Panc1 (cell line): ENCODE measurements at regions not wholly inside any gene's neighbourhood (a gene's known extent, or its start where the extent isn't known, plus 50 kb on each side); places are given as distances from the start of the nearest gene placed in this dataset.

Experiments used
- ATAC-seq: fragments of 200-7000 bp; cut with Tn5 transposase; 2 replicates; pipeline ENCODE4 v1.9.1; 2020; ENCODE audit warnings: mild to moderate bottlenecking, moderate library complexity
- BruUV-seq: library from RNA; stranded (reverse); fragments of 400-500 nt; replicated peaks from 2 replicates; lab custom pipeline; 2021; lab: Mats Ljungman, UMichigan
- CTCF ChIA-PET: fragments of 300-600 bp; sonication (Branson Sonifier 250); formaldehyde crosslinking; loops from one replicate; lab custom pipeline; 2022; ENCODE audit warnings: antibody characterized with exemption; lab: Charles Lee
- POLR2A ChIA-PET: fragments of 300-600 bp; sonication (Branson Sonifier 250); formaldehyde crosslinking; loops from one replicate; lab custom pipeline; 2022; ENCODE audit warnings: antibody characterized with exemption; lab: Charles Lee
- DNase-seq: peaks from one replicate; pipeline ENCODE4 v3.0.0-alpha.2; 2010; ENCODE audit warnings: low read depth, low spot score
- H3K27ac ChIP-seq: 2 replicates; pipeline ENCODE4 v1.5.1; 2011; ENCODE audit warnings: mild to moderate bottlenecking, low read length, inconsistent platforms
- H3K27me3 ChIP-seq: fragments of 200-500 bp; sonication (Bioruptor generic); 2 replicates; pipeline ENCODE4 v1.6.0; 2014; ENCODE audit warnings: low read length, inconsistent platforms; ENCODE audit not compliant: control insufficient read depth, insufficient read depth
- H3K36me3 ChIP-seq: fragments of 200-500 bp; sonication (Bioruptor generic); 2 replicates; pipeline ENCODE4 v1.5.1; 2014; ENCODE audit warnings: inconsistent platforms, mild to moderate bottlenecking, low read length, moderate library complexity; ENCODE audit not compliant: control insufficient read depth, insufficient read depth
- H3K4me1 ChIP-seq: 2 replicates; pipeline ENCODE4 v1.5.1; 2011; ENCODE audit warnings: inconsistent platforms, mild to moderate bottlenecking, low read length, moderate library complexity; ENCODE audit not compliant: control insufficient read depth, insufficient read depth
- H3K4me3 ChIP-seq, 2 experiments: 2 replicates each; pipeline ENCODE4 v1.5.1; 2011 to 2012; ENCODE audit warnings: low read depth in 2 of 2, low read length in 2 of 2, mild to moderate bottlenecking in 2 of 2, inconsistent platforms in 1 of 2, moderate library complexity in 1 of 2
- H3K9me3 ChIP-seq: fragments of 200-500 bp; sonication (Bioruptor generic); 2 replicates; pipeline ENCODE4 v1.5.1; 2014; ENCODE audit warnings: low read depth, mild to moderate bottlenecking, inconsistent platforms, low read length, moderate library complexity; ENCODE audit not compliant: control insufficient read depth, insufficient read depth
- CTCF ChIP-seq: fragments of 450-650 bp; IDR thresholded peaks from 2 replicates; pipeline ENCODE4 v1.5.1; 2017; ENCODE audit warnings: mild to moderate bottlenecking
- POLR2AphosphoS5 ChIP-seq: IDR thresholded peaks from 2 replicates; pipeline ENCODE4 v1.6.1; 2012; ENCODE audit warnings: mild to moderate bottlenecking, low read depth, low read length, moderate library complexity
- REST ChIP-seq, 2 experiments: IDR thresholded peaks; 2 replicates each; pipeline ENCODE4 v1.6.1; 2011 to 2012; ENCODE audit warnings: low read depth in 2 of 2, control low read depth in 1 of 2, low read length in 1 of 2, mild to moderate bottlenecking in 1 of 2, moderate library complexity in 1 of 2; ENCODE audit not compliant: insufficient read depth in 1 of 2
- SIN3A ChIP-seq: IDR thresholded peaks from 2 replicates; pipeline ENCODE4 v1.6.1; 2012; ENCODE audit warnings: low read depth, mild to moderate bottlenecking, low read length, moderate library complexity, borderline replicate concordance; ENCODE audit not compliant: insufficient read depth
- TCF7L2 ChIP-seq: IDR thresholded peaks from 2 replicates; pipeline ENCODE4 v1.6.1; 2011; ENCODE audit warnings: mild to moderate bottlenecking, low read depth, low read length, inconsistent platforms
- in situ Hi-C: cut with HindIII; loops from 2 replicates; pipeline ENCODE4 v1.10.0; 2016; ENCODE audit warnings: low sequenced_read_pairs, low pct_unique_long_range_greater_than_20kb
- intact Hi-C: fragments of 100-400 bp; cut with micrococcal nuclease; formaldehyde crosslinking; loops from one replicate; pipeline ENCODE4 v1.10.0; 2022; ENCODE audit not compliant: unreplicated experiment

- Histone ChIP-seq H3K4me1 (no peaks in the 10 kb centered on the region), H3K4me3 (no peak overlapping the region), H3K9me3 (0 out of 2 replicates have a peak, but pooled peaks cover 4% of the 10 kb centered on the region), H3K27ac (no peak overlapping the region), H3K36me3 (no peaks in the 10 kb centered on the region), H3K27me3 (no peaks in the 10 kb centered on the region)
- ChIA-PET POLR2A (no interaction called here), CTCF (no interaction called here)
- TF ChIP-seq SIN3A (no peak), TCF7L2 (no peak), POLR2AphosphoS5 (no peak), CTCF (no peak), REST (IDR thresholded peaks at IDR 0.05; ENCODE audit: insufficient read depth in 1 of 2, low read depth in 2 of 2, low read length in 1 of 2) (no peak)
- intact Hi-C loops, result no loop called here
- in situ Hi-C loops, result no loop called here
- no TSS peak for BruUV-seq
- DNase-seq, result no peak
- ATAC-seq, result no peak
Measured at GRCh38 chr6:97630604-97631003, 347.6 kb upstream of the MMS22L start.

GRCh38 chr6:97632341-97632740, 349.3 kb upstream of the MMS22L start:
- intact Hi-C loops, result no loop called here
- no peak for ATAC-seq
- CTCF ChIA-PET, result no interaction called here

More at GRCh38 chr6:97632341-97632740, 349.3 kb upstream of the MMS22L start:
- Histone ChIP-seq H3K27ac (no peak overlapping the region), H3K36me3 (no peaks in the 10 kb centered on the region), H3K9me3 (0 out of 2 replicates have a peak, but pooled peaks cover 7% of the 10 kb centered on the region), H3K4me1 (no peaks in the 10 kb centered on the region), H3K4me3 (no peak overlapping the region), H3K27me3 (no peaks in the 10 kb centered on the region)
- DNase-seq, result no peak
- no TSS peak for BruUV-seq
- in situ Hi-C loops, result no loop called here
- TF ChIP-seq TCF7L2, result no peak
- TF ChIP-seq SIN3A, result no peak
- no peak for TF ChIP-seq POLR2AphosphoS5
- no peak for TF ChIP-seq REST (IDR thresholded peaks at IDR 0.05; ENCODE audit: insufficient read depth in 1 of 2, low read depth in 2 of 2, low read length in 1 of 2)
- no peak for TF ChIP-seq CTCF
- POLR2A ChIA-PET, result no interaction called here
